Breast epithelium (tissue), 3 donors: ENCODE measurements at regions not wholly inside any gene's neighbourhood (a gene's known extent, or its start where the extent isn't known, plus 50 kb on each side); places are given as distances from the start of the nearest gene placed in this dataset.

Experiments
- POLR2A ChIP-seq: fragments of 450-650 bp; IDR thresholded peaks from one replicate; pipeline ENCODE4 v1.6.1; 2016; ENCODE audit warnings: antibody characterized with exemption, mild to moderate bottlenecking, moderate library complexity
- POLR2AphosphoS5 ChIP-seq, 3 donors: sonication (generic); formaldehyde crosslinking; IDR thresholded peaks; one replicate each; pipeline ENCODE4 v1.6.1; 2017; ENCODE audit warnings: antibody characterized with exemption in 3 of 3
- TF ChIP-seq, protein P1 (sequence below), 3 donors: fragments of 450-650 bp; IDR thresholded peaks; one replicate each; pipeline ENCODE4 v1.5.1; 2016 to 2017; ENCODE audit warnings: antibody characterized with exemption in 3 of 3, mild to moderate bottlenecking in 3 of 3, moderate library complexity in 3 of 3

DNA sequence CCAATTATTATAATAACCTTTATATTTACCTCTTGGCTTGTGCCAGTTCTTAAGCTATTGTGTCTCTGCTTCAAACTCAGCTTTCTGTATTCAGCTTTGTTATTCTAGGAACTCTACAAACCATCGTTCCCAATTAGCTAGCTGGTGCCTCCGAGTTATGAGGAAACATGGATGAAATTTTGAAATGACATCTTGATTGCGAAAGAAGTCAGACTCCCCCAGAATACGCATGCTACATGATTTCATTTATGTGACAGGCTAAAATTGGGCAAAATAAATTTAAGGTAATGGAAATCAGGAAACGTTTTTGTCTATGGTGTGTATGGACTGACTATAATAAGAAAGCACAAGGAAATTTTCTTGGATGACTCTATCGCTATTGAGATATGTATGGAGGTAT is 256.8 kb upstream of the NCAM2 start:
- TF ChIP-seq, protein P1, sequence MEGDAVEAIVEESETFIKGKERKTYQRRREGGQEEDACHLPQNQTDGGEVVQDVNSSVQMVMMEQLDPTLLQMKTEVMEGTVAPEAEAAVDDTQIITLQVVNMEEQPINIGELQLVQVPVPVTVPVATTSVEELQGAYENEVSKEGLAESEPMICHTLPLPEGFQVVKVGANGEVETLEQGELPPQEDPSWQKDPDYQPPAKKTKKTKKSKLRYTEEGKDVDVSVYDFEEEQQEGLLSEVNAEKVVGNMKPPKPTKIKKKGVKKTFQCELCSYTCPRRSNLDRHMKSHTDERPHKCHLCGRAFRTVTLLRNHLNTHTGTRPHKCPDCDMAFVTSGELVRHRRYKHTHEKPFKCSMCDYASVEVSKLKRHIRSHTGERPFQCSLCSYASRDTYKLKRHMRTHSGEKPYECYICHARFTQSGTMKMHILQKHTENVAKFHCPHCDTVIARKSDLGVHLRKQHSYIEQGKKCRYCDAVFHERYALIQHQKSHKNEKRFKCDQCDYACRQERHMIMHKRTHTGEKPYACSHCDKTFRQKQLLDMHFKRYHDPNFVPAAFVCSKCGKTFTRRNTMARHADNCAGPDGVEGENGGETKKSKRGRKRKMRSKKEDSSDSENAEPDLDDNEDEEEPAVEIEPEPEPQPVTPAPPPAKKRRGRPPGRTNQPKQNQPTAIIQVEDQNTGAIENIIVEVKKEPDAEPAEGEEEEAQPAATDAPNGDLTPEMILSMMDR (IDR thresholded peaks at IDR 0.05), result no peak
- no peak for TF ChIP-seq POLR2A
- TF ChIP-seq POLR2AphosphoS5 (IDR thresholded peaks at IDR 0.05), result no peak
